GM23338 (cell line): ENCODE measurements at regions not wholly inside any gene's neighbourhood (a gene's known extent, or its start where the extent isn't known, plus 50 kb on each side); places are given as distances from the start of the nearest gene placed in this dataset.

Source experiments
- ATAC-seq: fragments of 200-7000 bp; cut with Tn5 transposase; 3 replicates; pipeline ENCODE4 v1.9.1; 2020
- DNase-seq: peaks from one replicate; pipeline ENCODE4 v3.0.0-alpha.2; 2015; ENCODE audit warnings: low spot score
- H2AFZ ChIP-seq: fragments of 200-600 bp; sonication (generic); 2 replicates; pipeline ENCODE4 v1.8.0; 2016; ENCODE audit warnings: antibody characterized with exemption, mild to moderate bottlenecking, moderate library complexity
- H3F3A ChIP-seq: fragments of 200-600 bp; sonication (generic); replicated peaks from 2 replicates; pipeline ENCODE4 v1.8.0; 2017; ENCODE audit warnings: antibody characterized with exemption, mixed run types, low read depth
- H3K27ac ChIP-seq: fragments of 200-600 bp; sonication (generic); 2 replicates; pipeline ENCODE4 v1.6.1; 2016; ENCODE audit warnings: low read depth
- H3K27me3 ChIP-seq: fragments of 200-600 bp; sonication (generic); 2 replicates; pipeline ENCODE4 v1.8.0; 2016; ENCODE audit warnings: mild to moderate bottlenecking, mixed run types, moderate library complexity; ENCODE audit not compliant: insufficient read depth
- H3K36me3 ChIP-seq: fragments of 200-600 bp; sonication (generic); 2 replicates; pipeline ENCODE4 v1.8.0; 2016; ENCODE audit warnings: mild to moderate bottlenecking; ENCODE audit not compliant: insufficient read depth
- H3K4me1 ChIP-seq: fragments of 200-600 bp; sonication (generic); 2 replicates; pipeline ENCODE4 v1.8.0; 2016; ENCODE audit warnings: mild to moderate bottlenecking, moderate library complexity; ENCODE audit not compliant: insufficient read depth
- H3K4me2 ChIP-seq: fragments of 200-600 bp; sonication (generic); 2 replicates; pipeline ENCODE4 v1.7.1; 2017; ENCODE audit warnings: mixed run types
- H3K4me3 ChIP-seq: fragments of 200-600 bp; sonication (generic); 2 replicates; pipeline ENCODE4 v1.6.1; 2016; ENCODE audit warnings: mixed run types
- H3K79me2 ChIP-seq: fragments of 200-600 bp; sonication (generic); replicated peaks from 2 replicates; pipeline ENCODE4 v1.8.0; 2017; ENCODE audit warnings: mild to moderate bottlenecking; ENCODE audit not compliant: insufficient read depth
- H3K9me2 ChIP-seq: fragments of 200-600 bp; sonication (generic); 2 replicates; pipeline ENCODE4 v1.8.0; 2017; ENCODE audit not compliant: insufficient read depth
- H4K20me1 ChIP-seq: fragments of 200-600 bp; sonication (generic); replicated peaks from 2 replicates; pipeline ENCODE4 v1.8.0; 2017; ENCODE audit warnings: mild to moderate bottlenecking; ENCODE audit not compliant: insufficient read depth
- H3K27ac Mint-ChIP-seq: 2 replicates; pipeline ENCODE4 v1.8.0; 2020; ENCODE audit warnings: inconsistent platforms, mild to moderate bottlenecking, moderate library complexity, mixed read lengths
- H3K27me3 Mint-ChIP-seq: 3 replicates; pipeline ENCODE4 v1.8.0; 2022; ENCODE audit warnings: low read depth, mild to moderate bottlenecking, moderate library complexity, mixed read lengths, inconsistent platforms; ENCODE audit not compliant: insufficient read depth, poor library complexity
- H3K36me3 Mint-ChIP-seq: 3 replicates; pipeline ENCODE4 v1.8.0; 2021; ENCODE audit warnings: low read depth, mild to moderate bottlenecking, inconsistent platforms, moderate library complexity, mixed read lengths
- H3K4me1 Mint-ChIP-seq: 3 replicates; pipeline ENCODE4 v1.8.0; 2020; ENCODE audit warnings: mild to moderate bottlenecking, inconsistent platforms, mixed read lengths
- H3K4me3 Mint-ChIP-seq: 3 replicates; pipeline ENCODE4 v1.8.0; 2021; ENCODE audit warnings: moderate library complexity, mild to moderate bottlenecking, inconsistent platforms, mixed read lengths
- H3K9me3 Mint-ChIP-seq: 3 replicates; pipeline ENCODE4 v1.8.0; 2020; ENCODE audit warnings: moderate library complexity, mild to moderate bottlenecking, inconsistent platforms, mixed read lengths
- CREB1 ChIP-seq: fragments of 250-450 bp; sonication (Bioruptor Pico); IDR thresholded peaks from 2 replicates; pipeline ENCODE4 v1.5.0; 2020; ENCODE audit warnings: low read depth, mild to moderate bottlenecking, moderate library complexity
- EZH2 ChIP-seq: fragments of 200-600 bp; sonication (generic); IDR thresholded peaks from one replicate; pipeline ENCODE4 v1.8.0; 2017; ENCODE audit warnings: antibody characterized with exemption, mild to moderate bottlenecking, low read depth; ENCODE audit not compliant: unreplicated experiment
- EZH2phosphoT487 ChIP-seq: fragments of 200-600 bp; sonication (generic); IDR thresholded peaks from one replicate; pipeline ENCODE4 v1.8.1; 2018; ENCODE audit warnings: antibody characterized with exemption; ENCODE audit not compliant: unreplicated experiment
- JUNB ChIP-seq: IDR thresholded peaks from one replicate; pipeline ENCODE4 v1.6.1; 2016; ENCODE audit warnings: antibody characterized with exemption; ENCODE audit not compliant: unreplicated experiment
- NANOG ChIP-seq: IDR thresholded peaks from 2 replicates; pipeline ENCODE4 v1.6.1; 2016; ENCODE audit warnings: antibody characterized with exemption, borderline replicate concordance
- POLR2AphosphoS5 ChIP-seq: IDR thresholded peaks from 2 replicates; pipeline ENCODE4 v1.6.1; 2016; ENCODE audit warnings: antibody characterized with exemption, low read depth
- REST ChIP-seq: IDR thresholded peaks from one replicate; pipeline ENCODE4 v1.6.1; 2018; ENCODE audit warnings: antibody characterized with exemption; ENCODE audit not compliant: unreplicated experiment
- STAT1 ChIP-seq: IDR thresholded peaks from one replicate; pipeline ENCODE4 v1.6.1; 2016; ENCODE audit warnings: antibody characterized with exemption; ENCODE audit not compliant: unreplicated experiment
- ZNF114 ChIP-seq: fragments of 250-450 bp; sonication (Bioruptor Pico); IDR thresholded peaks from 2 replicates; pipeline ENCODE4 v1.5.0; 2020; ENCODE audit warnings: mild to moderate bottlenecking, moderate library complexity
- ZNF331 ChIP-seq: fragments of 250-450 bp; sonication (Bioruptor Pico); IDR thresholded peaks from 2 replicates; pipeline ENCODE4 v1.5.0; 2020; ENCODE audit warnings: low read depth, mild to moderate bottlenecking, moderate library complexity
- TF ChIP-seq, protein P1 (sequence below), 2 experiments: fragments of 200-600 bp in 1 of 2; sonication (generic) in 1 of 2; conservative IDR thresholded peaks; 2 replicates each; pipeline versions ENCODE4 v1.5.1 to v1.6.1; 2016 to 2017; ENCODE audit warnings: antibody characterized with exemption in 2 of 2, low read depth in 2 of 2, mild to moderate bottlenecking in 2 of 2, moderate library complexity in 1 of 2
- TF ChIP-seq, protein P2 (sequence below): fragments of 250-450 bp; sonication (Bioruptor Pico); IDR thresholded peaks from 2 replicates; pipeline ENCODE4 v1.5.0; 2020; ENCODE audit warnings: mild to moderate bottlenecking, moderate library complexity
- TF ChIP-seq, protein P3 (sequence below): IDR thresholded peaks from 2 replicates; pipeline ENCODE4 v1.6.1; 2016; ENCODE audit warnings: antibody characterized with exemption

DNA sequence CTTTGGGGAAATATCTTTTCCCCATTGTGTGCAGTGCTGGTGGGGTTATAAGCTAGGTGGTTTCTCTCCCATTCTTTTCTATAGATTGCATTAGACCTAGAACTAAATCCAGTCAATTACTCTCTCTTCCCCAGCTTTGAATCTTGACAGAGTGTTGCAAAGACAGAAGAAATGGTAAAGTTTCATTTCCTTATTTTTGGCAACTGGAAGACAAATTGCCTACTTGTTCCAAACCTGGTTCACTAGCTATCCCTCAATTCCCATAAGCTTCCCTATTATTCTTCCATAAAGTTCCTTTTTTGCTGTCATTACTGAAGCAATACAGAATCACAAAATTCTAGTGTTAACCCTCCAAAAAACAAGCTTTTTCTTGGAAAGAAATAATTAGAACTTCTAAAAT lies 94.0 kb upstream of the ITGA4 start:
- DNase-seq: no peak
- H3K4me3 ChIP-seq: no peak overlapping the region
- no peaks in the 10 kb centered on the region for H3K27me3 Mint-ChIP-seq
- H3F3A ChIP-seq: no peaks in the 10 kb centered on the region
- no peak for ATAC-seq
- no peak overlapping the region for H3K27ac ChIP-seq
- no peak overlapping the region for H2AFZ ChIP-seq
- no peaks in the 10 kb centered on the region for H3K36me3 ChIP-seq
- H3K79me2 ChIP-seq: no peaks in the 10 kb centered on the region
- H4K20me1 ChIP-seq: no peaks in the 10 kb centered on the region
- H3K27ac Mint-ChIP-seq: no peak overlapping the region
- no peak overlapping the region for H3K4me3 Mint-ChIP-seq
- H3K36me3 Mint-ChIP-seq: no peaks in the 10 kb centered on the region
- no peaks in the 10 kb centered on the region for H3K4me1 ChIP-seq
- TF ChIP-seq POLR2AphosphoS5 (no peak), CREB1 (CRISPR knock-in tag) (no peak), JUNB (no peak), STAT1 (no peak), ZNF114 (CRISPR knock-in tag) (no peak), EZH2phosphoT487 (no peak), REST (no peak), ZNF331 (no peak), EZH2 (no peak), NANOG (no peak)
- TF ChIP-seq, protein P1, sequence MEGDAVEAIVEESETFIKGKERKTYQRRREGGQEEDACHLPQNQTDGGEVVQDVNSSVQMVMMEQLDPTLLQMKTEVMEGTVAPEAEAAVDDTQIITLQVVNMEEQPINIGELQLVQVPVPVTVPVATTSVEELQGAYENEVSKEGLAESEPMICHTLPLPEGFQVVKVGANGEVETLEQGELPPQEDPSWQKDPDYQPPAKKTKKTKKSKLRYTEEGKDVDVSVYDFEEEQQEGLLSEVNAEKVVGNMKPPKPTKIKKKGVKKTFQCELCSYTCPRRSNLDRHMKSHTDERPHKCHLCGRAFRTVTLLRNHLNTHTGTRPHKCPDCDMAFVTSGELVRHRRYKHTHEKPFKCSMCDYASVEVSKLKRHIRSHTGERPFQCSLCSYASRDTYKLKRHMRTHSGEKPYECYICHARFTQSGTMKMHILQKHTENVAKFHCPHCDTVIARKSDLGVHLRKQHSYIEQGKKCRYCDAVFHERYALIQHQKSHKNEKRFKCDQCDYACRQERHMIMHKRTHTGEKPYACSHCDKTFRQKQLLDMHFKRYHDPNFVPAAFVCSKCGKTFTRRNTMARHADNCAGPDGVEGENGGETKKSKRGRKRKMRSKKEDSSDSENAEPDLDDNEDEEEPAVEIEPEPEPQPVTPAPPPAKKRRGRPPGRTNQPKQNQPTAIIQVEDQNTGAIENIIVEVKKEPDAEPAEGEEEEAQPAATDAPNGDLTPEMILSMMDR (conservative IDR thresholded peaks at IDR 0.05; ENCODE audit: low read depth in 2 of 2): no peak
- TF ChIP-seq, protein P2, sequence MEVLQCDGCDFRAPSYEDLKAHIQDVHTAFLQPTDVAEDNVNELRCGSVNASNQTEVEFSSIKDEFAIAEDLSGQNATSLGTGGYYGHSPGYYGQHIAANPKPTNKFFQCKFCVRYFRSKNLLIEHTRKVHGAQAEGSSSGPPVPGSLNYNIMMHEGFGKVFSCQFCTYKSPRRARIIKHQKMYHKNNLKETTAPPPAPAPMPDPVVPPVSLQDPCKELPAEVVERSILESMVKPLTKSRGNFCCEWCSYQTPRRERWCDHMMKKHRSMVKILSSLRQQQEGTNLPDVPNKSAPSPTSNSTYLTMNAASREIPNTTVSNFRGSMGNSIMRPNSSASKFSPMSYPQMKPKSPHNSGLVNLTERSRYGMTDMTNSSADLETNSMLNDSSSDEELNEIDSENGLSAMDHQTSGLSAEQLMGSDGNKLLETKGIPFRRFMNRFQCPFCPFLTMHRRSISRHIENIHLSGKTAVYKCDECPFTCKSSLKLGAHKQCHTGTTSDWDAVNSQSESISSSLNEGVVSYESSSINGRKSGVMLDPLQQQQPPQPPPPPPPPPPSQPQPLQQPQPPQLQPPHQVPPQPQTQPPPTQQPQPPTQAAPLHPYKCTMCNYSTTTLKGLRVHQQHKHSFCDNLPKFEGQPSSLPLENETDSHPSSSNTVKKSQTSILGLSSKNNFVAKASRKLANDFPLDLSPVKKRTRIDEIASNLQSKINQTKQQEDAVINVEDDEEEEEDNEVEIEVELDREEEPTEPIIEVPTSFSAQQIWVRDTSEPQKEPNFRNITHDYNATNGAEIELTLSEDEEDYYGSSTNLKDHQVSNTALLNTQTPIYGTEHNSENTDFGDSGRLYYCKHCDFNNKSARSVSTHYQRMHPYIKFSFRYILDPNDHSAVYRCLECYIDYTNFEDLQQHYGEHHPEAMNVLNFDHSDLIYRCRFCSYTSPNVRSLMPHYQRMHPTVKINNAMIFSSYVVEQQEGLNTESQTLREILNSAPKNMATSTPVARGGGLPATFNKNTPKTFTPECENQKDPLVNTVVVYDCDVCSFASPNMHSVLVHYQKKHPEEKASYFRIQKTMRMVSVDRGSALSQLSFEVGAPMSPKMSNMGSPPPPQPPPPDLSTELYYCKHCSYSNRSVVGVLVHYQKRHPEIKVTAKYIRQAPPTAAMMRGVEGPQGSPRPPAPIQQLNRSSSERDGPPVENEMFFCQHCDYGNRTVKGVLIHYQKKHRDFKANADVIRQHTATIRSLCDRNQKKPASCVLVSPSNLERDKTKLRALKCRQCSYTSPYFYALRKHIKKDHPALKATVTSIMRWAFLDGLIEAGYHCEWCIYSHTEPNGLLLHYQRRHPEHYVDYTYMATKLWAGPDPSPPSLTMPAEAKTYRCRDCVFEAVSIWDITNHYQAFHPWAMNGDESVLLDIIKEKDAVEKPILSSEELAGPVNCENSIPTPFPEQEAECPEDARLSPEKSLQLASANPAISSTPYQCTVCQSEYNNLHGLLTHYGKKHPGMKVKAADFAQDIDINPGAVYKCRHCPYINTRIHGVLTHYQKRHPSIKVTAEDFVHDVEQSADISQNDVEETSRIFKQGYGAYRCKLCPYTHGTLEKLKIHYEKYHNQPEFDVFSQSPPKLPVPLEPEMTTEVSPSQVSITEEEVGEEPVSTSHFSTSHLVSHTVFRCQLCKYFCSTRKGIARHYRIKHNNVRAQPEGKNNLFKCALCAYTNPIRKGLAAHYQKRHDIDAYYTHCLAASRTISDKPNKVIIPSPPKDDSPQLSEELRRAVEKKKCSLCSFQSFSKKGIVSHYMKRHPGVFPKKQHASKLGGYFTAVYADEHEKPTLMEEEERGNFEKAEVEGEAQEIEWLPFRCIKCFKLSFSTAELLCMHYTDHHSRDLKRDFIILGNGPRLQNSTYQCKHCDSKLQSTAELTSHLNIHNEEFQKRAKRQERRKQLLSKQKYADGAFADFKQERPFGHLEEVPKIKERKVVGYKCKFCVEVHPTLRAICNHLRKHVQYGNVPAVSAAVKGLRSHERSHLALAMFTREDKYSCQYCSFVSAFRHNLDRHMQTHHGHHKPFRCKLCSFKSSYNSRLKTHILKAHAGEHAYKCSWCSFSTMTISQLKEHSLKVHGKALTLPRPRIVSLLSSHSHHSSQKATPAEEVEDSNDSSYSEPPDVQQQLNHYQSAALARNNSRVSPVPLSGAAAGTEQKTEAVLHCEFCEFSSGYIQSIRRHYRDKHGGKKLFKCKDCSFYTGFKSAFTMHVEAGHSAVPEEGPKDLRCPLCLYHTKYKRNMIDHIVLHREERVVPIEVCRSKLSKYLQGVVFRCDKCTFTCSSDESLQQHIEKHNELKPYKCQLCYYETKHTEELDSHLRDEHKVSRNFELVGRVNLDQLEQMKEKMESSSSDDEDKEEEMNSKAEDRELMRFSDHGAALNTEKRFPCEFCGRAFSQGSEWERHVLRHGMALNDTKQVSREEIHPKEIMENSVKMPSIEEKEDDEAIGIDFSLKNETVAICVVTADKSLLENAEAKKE (CRISPR knock-in tag): no peak
- TF ChIP-seq, protein P3, sequence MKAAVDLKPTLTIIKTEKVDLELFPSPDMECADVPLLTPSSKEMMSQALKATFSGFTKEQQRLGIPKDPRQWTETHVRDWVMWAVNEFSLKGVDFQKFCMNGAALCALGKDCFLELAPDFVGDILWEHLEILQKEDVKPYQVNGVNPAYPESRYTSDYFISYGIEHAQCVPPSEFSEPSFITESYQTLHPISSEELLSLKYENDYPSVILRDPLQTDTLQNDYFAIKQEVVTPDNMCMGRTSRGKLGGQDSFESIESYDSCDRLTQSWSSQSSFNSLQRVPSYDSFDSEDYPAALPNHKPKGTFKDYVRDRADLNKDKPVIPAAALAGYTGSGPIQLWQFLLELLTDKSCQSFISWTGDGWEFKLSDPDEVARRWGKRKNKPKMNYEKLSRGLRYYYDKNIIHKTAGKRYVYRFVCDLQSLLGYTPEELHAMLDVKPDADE: no peak
- no peaks in the 10 kb centered on the region for H3K9me3 Mint-ChIP-seq
- H3K4me1 Mint-ChIP-seq: no peaks in the 10 kb centered on the region
- no peaks in the 10 kb centered on the region for H3K27me3 ChIP-seq
- H3K9me2 ChIP-seq: no peaks in the 10 kb centered on the region
- no peak overlapping the region for H3K4me2 ChIP-seq
